HEK293 (cell line): ENCODE measurements at regions not wholly inside any gene's neighbourhood (a gene's known extent, or its start where the extent isn't known, plus 50 kb on each side); places are given as distances from the start of the nearest gene placed in this dataset.

Experiments used
- CTCF ChIA-PET: fragments of 350-600 bp; formaldehyde crosslinking; extraction: SDS; loops from one replicate; lab custom pipeline; 2021; ENCODE audit warnings: antibody characterized with exemption; lab: Yijun Ruan, JAX
- POLR2A ChIA-PET: fragments of 300-600 bp; formaldehyde crosslinking; extraction: SDS; loops from one replicate; lab custom pipeline; 2020; ENCODE audit warnings: antibody characterized with exemption, inconsistent platforms; lab: Yijun Ruan, JAX
- H3K27ac ChIP-seq: fragments of 200-500 bp; sonication (Bioruptor generic); 2 replicates; pipeline ENCODE4 v1.5.1; 2014; ENCODE audit warnings: low read depth, low read length, control low read depth, inconsistent platforms; ENCODE audit errors: extremely low read depth
- H3K36me3 ChIP-seq, 2 experiments: fragments of 200-500 bp in 1 of 2; sonication (Bioruptor generic) in 1 of 2; 1 replicate in 1 of 2; 2 replicates in 1 of 2; pipeline ENCODE4 v1.5.1; 2014 to 2017; ENCODE audit warnings: inconsistent platforms in 2 of 2, low read length in 2 of 2; ENCODE audit not compliant: control insufficient read depth in 2 of 2, insufficient read depth in 1 of 2
- H3K4me1 ChIP-seq: fragments of 200-500 bp; sonication (Bioruptor generic); 2 replicates; pipeline ENCODE4 v1.5.1; 2014; ENCODE audit warnings: mild to moderate bottlenecking, low read length, inconsistent platforms; ENCODE audit not compliant: control insufficient read depth, insufficient read depth
- H3K4me3 ChIP-seq: 2 replicates; pipeline ENCODE4 v1.5.1; 2011; ENCODE audit warnings: low read depth, mild to moderate bottlenecking, control low read depth, low read length, moderate library complexity
- H3K9me3 ChIP-seq: fragments of 200-500 bp; sonication (Bioruptor generic); 2 replicates; pipeline ENCODE4 v1.5.1; 2014; ENCODE audit warnings: low read depth, low read length, inconsistent platforms; ENCODE audit not compliant: control insufficient read depth, insufficient read depth
- BCL11A ChIP-seq: fragments of 450-650 bp; formaldehyde crosslinking; IDR thresholded peaks from 2 replicates; pipeline ENCODE4 v1.5.1; 2016; ENCODE audit warnings: low read depth, missing biosample characterization, missing genetic modification characterization
- EGR2 ChIP-seq: fragments of 450-650 bp; formaldehyde crosslinking; IDR thresholded peaks from 2 replicates; pipeline ENCODE4 v1.5.1; 2016; ENCODE audit warnings: low read depth, missing biosample characterization, missing genetic modification characterization
- FEZF1 ChIP-seq: fragments of 450-650 bp; formaldehyde crosslinking; IDR thresholded peaks from 2 replicates; pipeline ENCODE4 v1.5.1; 2016; ENCODE audit warnings: missing biosample characterization, missing genetic modification characterization
- GLI4 ChIP-seq: fragments of 450-650 bp; formaldehyde crosslinking; IDR thresholded peaks from 2 replicates; pipeline ENCODE4 v1.5.1; 2016; ENCODE audit warnings: missing biosample characterization, missing genetic modification characterization
- MYNN ChIP-seq: fragments of 450-650 bp; formaldehyde crosslinking; IDR thresholded peaks from 2 replicates; pipeline ENCODE4 v1.5.1; 2016; ENCODE audit warnings: missing biosample characterization, missing genetic modification characterization, borderline replicate concordance
- REPIN1 ChIP-seq: fragments of 450-650 bp; formaldehyde crosslinking; IDR thresholded peaks from 2 replicates; pipeline ENCODE4 v1.5.1; 2017; ENCODE audit warnings: missing biosample characterization, missing genetic modification characterization, low read depth
- SP3 ChIP-seq: fragments of 450-650 bp; formaldehyde crosslinking; IDR thresholded peaks from 2 replicates; pipeline ENCODE4 v1.5.1; 2016; ENCODE audit warnings: missing biosample characterization, missing genetic modification characterization
- WT1 ChIP-seq: fragments of 450-650 bp; formaldehyde crosslinking; IDR thresholded peaks from 2 replicates; pipeline ENCODE4 v1.5.1; 2016; ENCODE audit warnings: missing biosample characterization, missing genetic modification characterization
- ZBTB20 ChIP-seq: fragments of 450-650 bp; formaldehyde crosslinking; IDR thresholded peaks from 2 replicates; pipeline ENCODE4 v1.5.1; 2016; ENCODE audit warnings: missing biosample characterization, missing genetic modification characterization
- ZFP41 ChIP-seq: fragments of 450-650 bp; formaldehyde crosslinking; IDR thresholded peaks from 2 replicates; pipeline ENCODE4 v1.5.1; 2016; ENCODE audit warnings: missing biosample characterization, missing genetic modification characterization, borderline replicate concordance
- ZNF121 ChIP-seq: fragments of 450-650 bp; formaldehyde crosslinking; IDR thresholded peaks from 2 replicates; pipeline ENCODE4 v1.5.1; 2016; ENCODE audit warnings: missing biosample characterization, missing genetic modification characterization
- ZNF169 ChIP-seq: fragments of 450-650 bp; formaldehyde crosslinking; IDR thresholded peaks from 2 replicates; pipeline ENCODE4 v1.5.1; 2016; ENCODE audit warnings: missing biosample characterization, missing genetic modification characterization
- ZNF202 ChIP-seq: fragments of 450-650 bp; formaldehyde crosslinking; IDR thresholded peaks from 2 replicates; pipeline ENCODE4 v1.5.1; 2016; ENCODE audit warnings: missing biosample characterization, missing genetic modification characterization, borderline replicate concordance
- ZNF433 ChIP-seq: fragments of 450-650 bp; formaldehyde crosslinking; IDR thresholded peaks from 2 replicates; pipeline ENCODE4 v1.5.1; 2016; ENCODE audit warnings: missing biosample characterization, missing genetic modification characterization, low read depth
- ZNF510 ChIP-seq: fragments of 450-650 bp; formaldehyde crosslinking; IDR thresholded peaks from 2 replicates; pipeline ENCODE4 v1.5.1; 2018; ENCODE audit warnings: mild to moderate bottlenecking, missing genetic modification characterization, missing biosample characterization; ENCODE audit not compliant: insufficient replicate concordance
- ZNF626 ChIP-seq: fragments of 450-650 bp; sonication (Bioruptor Pico); formaldehyde crosslinking; IDR thresholded peaks from 2 replicates; pipeline ENCODE4 v1.5.1; 2018; ENCODE audit warnings: missing biosample characterization, missing genetic modification characterization, inconsistent platforms
- ZNF658 ChIP-seq: fragments of 450-650 bp; formaldehyde crosslinking; IDR thresholded peaks from 2 replicates; pipeline ENCODE4; 2016; ENCODE audit warnings: missing biosample characterization, missing genetic modification characterization
- ZNF660 ChIP-seq: fragments of 450-650 bp; IDR thresholded peaks from 2 replicates; pipeline ENCODE4 v1.5.1; 2018; ENCODE audit warnings: missing biosample characterization, mild to moderate bottlenecking, missing genetic modification characterization
- ZSCAN23 ChIP-seq: fragments of 450-650 bp; formaldehyde crosslinking; IDR thresholded peaks from 2 replicates; pipeline ENCODE4 v1.5.1; 2016; ENCODE audit warnings: missing biosample characterization, missing genetic modification characterization
- ZXDB ChIP-seq: fragments of 450-650 bp; formaldehyde crosslinking; IDR thresholded peaks from 2 replicates; pipeline ENCODE4 v1.5.1; 2016; ENCODE audit warnings: missing biosample characterization, missing genetic modification characterization
- TF ChIP-seq, protein P1 (sequence below): fragments of 450-650 bp; formaldehyde crosslinking; IDR thresholded peaks from 2 replicates; pipeline ENCODE4 v1.5.1; 2016; ENCODE audit warnings: missing biosample characterization, missing genetic modification characterization
- TF ChIP-seq, protein P2 (sequence below): fragments of 450-650 bp; formaldehyde crosslinking; IDR thresholded peaks from 2 replicates; pipeline ENCODE4 v1.5.1; 2016; ENCODE audit warnings: missing biosample characterization, missing genetic modification characterization
- TF ChIP-seq, protein P3 (sequence below): fragments of 450-650 bp; formaldehyde crosslinking; IDR thresholded peaks from 2 replicates; pipeline ENCODE4 v1.5.1; 2016; ENCODE audit warnings: missing biosample characterization, missing genetic modification characterization
- TF ChIP-seq, protein P4 (sequence below): fragments of 450-650 bp; formaldehyde crosslinking; IDR thresholded peaks from 2 replicates; pipeline ENCODE4 v1.5.1; 2016; ENCODE audit warnings: missing biosample characterization, missing genetic modification characterization

DNA sequence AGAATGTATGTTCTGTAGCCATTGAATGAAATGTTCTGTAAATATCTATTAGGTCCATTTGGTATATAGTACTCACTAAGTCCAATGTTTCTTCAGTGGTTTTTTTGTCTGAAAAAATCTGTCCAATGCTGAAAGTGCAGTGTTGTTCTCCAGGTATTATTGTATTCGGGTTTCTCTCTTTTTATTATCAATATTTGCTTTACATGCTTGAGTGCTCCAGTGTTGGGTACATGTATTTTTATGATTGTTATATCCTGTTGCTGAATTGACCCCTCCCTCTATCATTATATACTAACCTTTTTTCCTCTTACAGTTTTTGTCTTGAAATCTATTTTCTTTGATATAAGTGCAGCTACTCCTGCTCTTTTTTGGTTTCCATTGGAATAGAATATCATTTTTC is 382.2 kb downstream of the CCER1 start:
- no peak for TF ChIP-seq FEZF1 (tag by site-specific recombination)
- TF ChIP-seq, all 188 proteins: peak for 0
- Histone ChIP-seq H3K4me3 (no peak overlapping the region), H3K36me3 (no peaks in the 10 kb centered on the region), H3K27ac (no peak overlapping the region), H3K9me3 (no peaks in the 10 kb centered on the region; the same call in 1 of the 2 replicates), H3K4me1 (no peaks in the 10 kb centered on the region)
- CTCF ChIA-PET = no interaction called here
- POLR2A ChIA-PET = no interaction called here

DNA sequence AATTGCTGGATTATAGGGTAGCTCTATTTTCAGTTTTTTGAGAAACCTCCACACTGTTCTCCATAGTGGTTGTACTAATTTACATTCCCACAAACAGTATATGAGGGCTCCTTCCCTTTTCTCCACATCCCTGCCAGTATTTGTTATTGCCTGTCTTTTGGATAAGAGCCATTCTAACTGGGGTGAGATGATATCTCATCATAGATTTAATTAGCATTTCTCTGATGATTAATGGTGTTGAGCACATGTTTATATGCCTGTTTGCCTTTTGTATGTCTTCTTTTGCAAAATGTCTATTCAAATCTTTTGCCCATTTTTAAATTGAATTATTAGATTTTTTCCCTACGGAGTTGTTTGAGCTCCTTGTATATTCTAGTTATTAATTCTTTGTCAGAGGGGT is 385.3 kb downstream of the CCER1 start:
- no peaks in the 10 kb centered on the region for H3K36me3 ChIP-seq
- ChIA-PET CTCF (no interaction called here), POLR2A (no interaction called here)
- no peak overlapping the region for H3K27ac ChIP-seq
- no peak overlapping the region for H3K4me3 ChIP-seq
- H3K4me1 ChIP-seq = no peaks in the 10 kb centered on the region
- TF ChIP-seq ZFP41 (tag by site-specific recombination) = no peak
- TF ChIP-seq, protein P1, sequence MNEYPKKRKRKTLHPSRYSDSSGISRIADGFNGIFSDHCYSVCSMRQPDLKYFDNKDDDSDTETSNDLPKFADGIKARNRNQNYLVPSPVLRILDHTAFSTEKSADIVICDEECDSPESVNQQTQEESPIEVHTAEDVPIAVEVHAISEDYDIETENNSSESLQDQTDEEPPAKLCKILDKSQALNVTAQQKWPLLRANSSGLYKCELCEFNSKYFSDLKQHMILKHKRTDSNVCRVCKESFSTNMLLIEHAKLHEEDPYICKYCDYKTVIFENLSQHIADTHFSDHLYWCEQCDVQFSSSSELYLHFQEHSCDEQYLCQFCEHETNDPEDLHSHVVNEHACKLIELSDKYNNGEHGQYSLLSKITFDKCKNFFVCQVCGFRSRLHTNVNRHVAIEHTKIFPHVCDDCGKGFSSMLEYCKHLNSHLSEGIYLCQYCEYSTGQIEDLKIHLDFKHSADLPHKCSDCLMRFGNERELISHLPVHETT (tag by site-specific recombination) = no peak
- TF ChIP-seq ZNF658 (tag by site-specific recombination) = no peak
- no peak for TF ChIP-seq ZBTB20 (tag by site-specific recombination)
- no peak for TF ChIP-seq ZNF433
- no peak for TF ChIP-seq GLI4 (tag by site-specific recombination)
- TF ChIP-seq WT1 = no peak
- TF ChIP-seq, protein P2, sequence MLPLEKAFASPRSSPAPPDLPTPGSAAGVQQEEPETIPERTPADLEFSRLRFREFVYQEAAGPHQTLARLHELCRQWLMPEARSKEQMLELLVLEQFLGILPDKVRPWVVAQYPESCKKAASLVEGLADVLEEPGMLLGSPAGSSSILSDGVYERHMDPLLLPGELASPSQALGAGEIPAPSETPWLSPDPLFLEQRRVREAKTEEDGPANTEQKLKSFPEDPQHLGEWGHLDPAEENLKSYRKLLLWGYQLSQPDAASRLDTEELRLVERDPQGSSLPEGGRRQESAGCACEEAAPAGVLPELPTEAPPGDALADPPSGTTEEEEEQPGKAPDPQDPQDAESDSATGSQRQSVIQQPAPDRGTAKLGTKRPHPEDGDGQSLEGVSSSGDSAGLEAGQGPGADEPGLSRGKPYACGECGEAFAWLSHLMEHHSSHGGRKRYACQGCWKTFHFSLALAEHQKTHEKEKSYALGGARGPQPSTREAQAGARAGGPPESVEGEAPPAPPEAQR (tag by site-specific recombination) = no peak
- TF ChIP-seq ZNF121 (tag by site-specific recombination) = no peak
- no peak for TF ChIP-seq MYNN (tag by site-specific recombination)
- TF ChIP-seq, protein P3, sequence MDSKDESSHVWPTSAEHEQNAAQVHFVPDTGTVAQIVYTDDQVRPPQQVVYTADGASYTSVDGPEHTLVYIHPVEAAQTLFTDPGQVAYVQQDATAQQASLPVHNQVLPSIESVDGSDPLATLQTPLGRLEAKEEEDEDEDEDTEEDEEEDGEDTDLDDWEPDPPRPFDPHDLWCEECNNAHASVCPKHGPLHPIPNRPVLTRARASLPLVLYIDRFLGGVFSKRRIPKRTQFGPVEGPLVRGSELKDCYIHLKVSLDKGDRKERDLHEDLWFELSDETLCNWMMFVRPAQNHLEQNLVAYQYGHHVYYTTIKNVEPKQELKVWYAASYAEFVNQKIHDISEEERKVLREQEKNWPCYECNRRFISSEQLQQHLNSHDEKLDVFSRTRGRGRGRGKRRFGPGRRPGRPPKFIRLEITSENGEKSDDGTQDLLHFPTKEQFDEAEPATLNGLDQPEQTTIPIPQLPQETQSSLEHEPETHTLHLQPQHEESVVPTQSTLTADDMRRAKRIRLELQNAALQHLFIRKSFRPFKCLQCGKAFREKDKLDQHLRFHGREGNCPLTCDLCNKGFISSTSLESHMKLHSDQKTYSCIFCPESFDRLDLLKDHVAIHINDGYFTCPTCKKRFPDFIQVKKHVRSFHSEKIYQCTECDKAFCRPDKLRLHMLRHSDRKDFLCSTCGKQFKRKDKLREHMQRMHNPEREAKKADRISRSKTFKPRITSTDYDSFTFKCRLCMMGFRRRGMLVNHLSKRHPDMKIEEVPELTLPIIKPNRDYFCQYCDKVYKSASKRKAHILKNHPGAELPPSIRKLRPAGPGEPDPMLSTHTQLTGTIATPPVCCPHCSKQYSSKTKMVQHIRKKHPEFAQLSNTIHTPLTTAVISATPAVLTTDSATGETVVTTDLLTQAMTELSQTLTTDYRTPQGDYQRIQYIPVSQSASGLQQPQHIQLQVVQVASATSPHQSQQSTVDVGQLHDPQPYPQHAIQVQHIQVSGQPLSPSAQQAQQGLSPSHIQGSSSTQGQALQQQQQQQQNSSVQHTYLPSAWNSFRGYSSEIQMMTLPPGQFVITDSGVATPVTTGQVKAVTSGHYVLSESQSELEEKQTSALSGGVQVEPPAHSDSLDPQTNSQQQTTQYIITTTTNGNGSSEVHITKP (tag by site-specific recombination) = no peak
- TF ChIP-seq ZNF169 = no peak
- H3K9me3 ChIP-seq = no peaks in the 10 kb centered on the region

DNA sequence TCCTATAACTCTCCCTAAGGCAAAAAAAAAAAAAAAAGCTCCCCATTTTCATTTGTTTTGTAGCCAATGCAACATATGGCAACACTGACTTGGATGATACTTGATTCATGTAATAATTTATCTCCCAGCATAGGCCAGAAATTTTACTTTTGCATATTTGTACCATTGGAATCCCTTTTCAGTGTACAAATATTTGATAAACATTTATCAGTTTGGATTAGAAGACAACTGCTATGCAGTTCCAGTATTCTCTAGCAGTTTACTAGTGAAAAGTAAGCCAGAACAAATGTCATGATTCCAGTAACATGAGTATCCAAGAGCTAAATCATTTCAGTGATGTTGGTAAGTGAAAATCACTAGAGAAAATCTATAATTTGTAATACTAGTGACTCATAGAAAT is 392.3 kb downstream of the CCER1 start:
- POLR2A ChIA-PET = no interaction called here
- no peaks in the 10 kb centered on the region for H3K4me1 ChIP-seq
- CTCF ChIA-PET = no interaction called here
- H3K36me3 ChIP-seq = no peaks in the 10 kb centered on the region
- no peaks in the 10 kb centered on the region for H3K9me3 ChIP-seq
- H3K27ac ChIP-seq = no peak overlapping the region
- no peak overlapping the region for H3K4me3 ChIP-seq
- TF ChIP-seq ZNF510 (tag by site-specific recombination) (no peak), BCL11A (tag by site-specific recombination) (no peak), ZXDB (no peak), ZNF660 (tag by site-specific recombination) (no peak), ZNF202 (tag by site-specific recombination) (no peak), ZSCAN23 (tag by site-specific recombination) (no peak), REPIN1 (tag by site-specific recombination) (no peak), SP3 (tag by site-specific recombination) (no peak), EGR2 (no peak), ZNF626 (tag by site-specific recombination) (no peak)
- TF ChIP-seq, protein P4, sequence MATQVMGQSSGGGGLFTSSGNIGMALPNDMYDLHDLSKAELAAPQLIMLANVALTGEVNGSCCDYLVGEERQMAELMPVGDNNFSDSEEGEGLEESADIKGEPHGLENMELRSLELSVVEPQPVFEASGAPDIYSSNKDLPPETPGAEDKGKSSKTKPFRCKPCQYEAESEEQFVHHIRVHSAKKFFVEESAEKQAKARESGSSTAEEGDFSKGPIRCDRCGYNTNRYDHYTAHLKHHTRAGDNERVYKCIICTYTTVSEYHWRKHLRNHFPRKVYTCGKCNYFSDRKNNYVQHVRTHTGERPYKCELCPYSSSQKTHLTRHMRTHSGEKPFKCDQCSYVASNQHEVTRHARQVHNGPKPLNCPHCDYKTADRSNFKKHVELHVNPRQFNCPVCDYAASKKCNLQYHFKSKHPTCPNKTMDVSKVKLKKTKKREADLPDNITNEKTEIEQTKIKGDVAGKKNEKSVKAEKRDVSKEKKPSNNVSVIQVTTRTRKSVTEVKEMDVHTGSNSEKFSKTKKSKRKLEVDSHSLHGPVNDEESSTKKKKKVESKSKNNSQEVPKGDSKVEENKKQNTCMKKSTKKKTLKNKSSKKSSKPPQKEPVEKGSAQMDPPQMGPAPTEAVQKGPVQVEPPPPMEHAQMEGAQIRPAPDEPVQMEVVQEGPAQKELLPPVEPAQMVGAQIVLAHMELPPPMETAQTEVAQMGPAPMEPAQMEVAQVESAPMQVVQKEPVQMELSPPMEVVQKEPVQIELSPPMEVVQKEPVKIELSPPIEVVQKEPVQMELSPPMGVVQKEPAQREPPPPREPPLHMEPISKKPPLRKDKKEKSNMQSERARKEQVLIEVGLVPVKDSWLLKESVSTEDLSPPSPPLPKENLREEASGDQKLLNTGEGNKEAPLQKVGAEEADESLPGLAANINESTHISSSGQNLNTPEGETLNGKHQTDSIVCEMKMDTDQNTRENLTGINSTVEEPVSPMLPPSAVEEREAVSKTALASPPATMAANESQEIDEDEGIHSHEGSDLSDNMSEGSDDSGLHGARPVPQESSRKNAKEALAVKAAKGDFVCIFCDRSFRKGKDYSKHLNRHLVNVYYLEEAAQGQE = no peak
